GM23338 (cell line): ENCODE measurements at regions not wholly inside any gene's neighbourhood (a gene's known extent, or its start where the extent isn't known, plus 50 kb on each side); places are given as distances from the start of the nearest gene placed in this dataset.

ENCODE experiments used
- ATAC-seq: fragments of 200-7000 bp; cut with Tn5 transposase; 3 replicates; pipeline ENCODE4 v1.9.1; 2020
- DNase-seq: peaks from one replicate; pipeline ENCODE4 v3.0.0-alpha.2; 2015; ENCODE audit warnings: low spot score
- H2AFZ ChIP-seq: fragments of 200-600 bp; sonication (generic); 2 replicates; pipeline ENCODE4 v1.8.0; 2016; ENCODE audit warnings: antibody characterized with exemption, mild to moderate bottlenecking, moderate library complexity
- H3F3A ChIP-seq: fragments of 200-600 bp; sonication (generic); replicated peaks from 2 replicates; pipeline ENCODE4 v1.8.0; 2017; ENCODE audit warnings: antibody characterized with exemption, mixed run types, low read depth
- H3K27ac ChIP-seq: fragments of 200-600 bp; sonication (generic); 2 replicates; pipeline ENCODE4 v1.6.1; 2016; ENCODE audit warnings: low read depth
- H3K27me3 ChIP-seq: fragments of 200-600 bp; sonication (generic); 2 replicates; pipeline ENCODE4 v1.8.0; 2016; ENCODE audit warnings: mild to moderate bottlenecking, mixed run types, moderate library complexity; ENCODE audit not compliant: insufficient read depth
- H3K36me3 ChIP-seq: fragments of 200-600 bp; sonication (generic); 2 replicates; pipeline ENCODE4 v1.8.0; 2016; ENCODE audit warnings: mild to moderate bottlenecking; ENCODE audit not compliant: insufficient read depth
- H3K4me1 ChIP-seq: fragments of 200-600 bp; sonication (generic); 2 replicates; pipeline ENCODE4 v1.8.0; 2016; ENCODE audit warnings: mild to moderate bottlenecking, moderate library complexity; ENCODE audit not compliant: insufficient read depth
- H3K4me2 ChIP-seq: fragments of 200-600 bp; sonication (generic); 2 replicates; pipeline ENCODE4 v1.7.1; 2017; ENCODE audit warnings: mixed run types
- H3K4me3 ChIP-seq: fragments of 200-600 bp; sonication (generic); 2 replicates; pipeline ENCODE4 v1.6.1; 2016; ENCODE audit warnings: mixed run types
- H3K79me2 ChIP-seq: fragments of 200-600 bp; sonication (generic); replicated peaks from 2 replicates; pipeline ENCODE4 v1.8.0; 2017; ENCODE audit warnings: mild to moderate bottlenecking; ENCODE audit not compliant: insufficient read depth
- H3K9me2 ChIP-seq: fragments of 200-600 bp; sonication (generic); 2 replicates; pipeline ENCODE4 v1.8.0; 2017; ENCODE audit not compliant: insufficient read depth
- H4K20me1 ChIP-seq: fragments of 200-600 bp; sonication (generic); replicated peaks from 2 replicates; pipeline ENCODE4 v1.8.0; 2017; ENCODE audit warnings: mild to moderate bottlenecking; ENCODE audit not compliant: insufficient read depth
- H3K27ac Mint-ChIP-seq: 2 replicates; pipeline ENCODE4 v1.8.0; 2020; ENCODE audit warnings: inconsistent platforms, mild to moderate bottlenecking, moderate library complexity, mixed read lengths
- H3K27me3 Mint-ChIP-seq: 3 replicates; pipeline ENCODE4 v1.8.0; 2022; ENCODE audit warnings: low read depth, mild to moderate bottlenecking, moderate library complexity, mixed read lengths, inconsistent platforms; ENCODE audit not compliant: insufficient read depth, poor library complexity
- H3K36me3 Mint-ChIP-seq: 3 replicates; pipeline ENCODE4 v1.8.0; 2021; ENCODE audit warnings: low read depth, mild to moderate bottlenecking, inconsistent platforms, moderate library complexity, mixed read lengths
- H3K4me1 Mint-ChIP-seq: 3 replicates; pipeline ENCODE4 v1.8.0; 2020; ENCODE audit warnings: mild to moderate bottlenecking, inconsistent platforms, mixed read lengths
- H3K4me3 Mint-ChIP-seq: 3 replicates; pipeline ENCODE4 v1.8.0; 2021; ENCODE audit warnings: moderate library complexity, mild to moderate bottlenecking, inconsistent platforms, mixed read lengths
- H3K9me3 Mint-ChIP-seq: 3 replicates; pipeline ENCODE4 v1.8.0; 2020; ENCODE audit warnings: moderate library complexity, mild to moderate bottlenecking, inconsistent platforms, mixed read lengths
- CREB1 ChIP-seq: fragments of 250-450 bp; sonication (Bioruptor Pico); IDR thresholded peaks from 2 replicates; pipeline ENCODE4 v1.5.0; 2020; ENCODE audit warnings: low read depth, mild to moderate bottlenecking, moderate library complexity
- EZH2 ChIP-seq: fragments of 200-600 bp; sonication (generic); IDR thresholded peaks from one replicate; pipeline ENCODE4 v1.8.0; 2017; ENCODE audit warnings: antibody characterized with exemption, mild to moderate bottlenecking, low read depth; ENCODE audit not compliant: unreplicated experiment
- EZH2phosphoT487 ChIP-seq: fragments of 200-600 bp; sonication (generic); IDR thresholded peaks from one replicate; pipeline ENCODE4 v1.8.1; 2018; ENCODE audit warnings: antibody characterized with exemption; ENCODE audit not compliant: unreplicated experiment
- JUNB ChIP-seq: IDR thresholded peaks from one replicate; pipeline ENCODE4 v1.6.1; 2016; ENCODE audit warnings: antibody characterized with exemption; ENCODE audit not compliant: unreplicated experiment
- NANOG ChIP-seq: IDR thresholded peaks from 2 replicates; pipeline ENCODE4 v1.6.1; 2016; ENCODE audit warnings: antibody characterized with exemption, borderline replicate concordance
- POLR2AphosphoS5 ChIP-seq: IDR thresholded peaks from 2 replicates; pipeline ENCODE4 v1.6.1; 2016; ENCODE audit warnings: antibody characterized with exemption, low read depth
- STAT1 ChIP-seq: IDR thresholded peaks from one replicate; pipeline ENCODE4 v1.6.1; 2016; ENCODE audit warnings: antibody characterized with exemption; ENCODE audit not compliant: unreplicated experiment
- ZNF114 ChIP-seq: fragments of 250-450 bp; sonication (Bioruptor Pico); IDR thresholded peaks from 2 replicates; pipeline ENCODE4 v1.5.0; 2020; ENCODE audit warnings: mild to moderate bottlenecking, moderate library complexity
- ZNF331 ChIP-seq: fragments of 250-450 bp; sonication (Bioruptor Pico); IDR thresholded peaks from 2 replicates; pipeline ENCODE4 v1.5.0; 2020; ENCODE audit warnings: low read depth, mild to moderate bottlenecking, moderate library complexity
- TF ChIP-seq, protein P1 (sequence below): fragments of 250-450 bp; sonication (Bioruptor Pico); IDR thresholded peaks from 2 replicates; pipeline ENCODE4 v1.5.0; 2020; ENCODE audit warnings: mild to moderate bottlenecking, moderate library complexity
- TF ChIP-seq, protein P2 (sequence below): IDR thresholded peaks from 2 replicates; pipeline ENCODE4 v1.6.1; 2016; ENCODE audit warnings: antibody characterized with exemption
- TF ChIP-seq, protein P3 (sequence below): IDR thresholded peaks from one replicate; pipeline ENCODE4 v1.6.1; 2018; ENCODE audit warnings: antibody characterized with exemption; ENCODE audit not compliant: unreplicated experiment
- TF ChIP-seq, protein P4 (sequence below), 2 experiments: fragments of 200-600 bp in 1 of 2; sonication (generic) in 1 of 2; conservative IDR thresholded peaks; 2 replicates each; pipeline versions ENCODE4 v1.5.1 to v1.6.1; 2016 to 2017; ENCODE audit warnings: antibody characterized with exemption in 2 of 2, low read depth in 2 of 2, mild to moderate bottlenecking in 2 of 2, moderate library complexity in 1 of 2

DNA sequence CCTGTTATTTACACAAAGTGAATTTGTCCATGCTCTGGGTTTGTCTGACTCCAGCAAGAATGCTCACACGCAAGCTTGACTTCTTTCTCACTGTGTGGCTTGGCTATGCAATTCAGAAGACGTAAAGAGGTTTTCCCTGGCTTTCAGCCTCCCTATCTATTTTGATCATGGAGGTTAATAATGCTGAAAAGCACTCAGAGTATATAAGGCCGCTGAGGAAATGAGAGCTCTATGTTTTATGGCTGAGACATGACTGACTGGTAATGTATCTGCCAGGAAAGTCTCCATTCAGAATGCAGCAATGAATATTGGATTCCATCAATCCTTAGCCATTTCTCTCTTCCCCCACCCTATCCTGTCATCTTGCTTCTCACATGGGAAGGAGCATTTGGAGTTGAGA, 417.3 kb downstream of the DMAC1 start:
- no peak overlapping the region for H3K27ac ChIP-seq
- no peaks in the 10 kb centered on the region for H3F3A ChIP-seq
- no peak overlapping the region for H3K4me3 Mint-ChIP-seq
- no peaks in the 10 kb centered on the region for H3K9me3 Mint-ChIP-seq
- no peaks in the 10 kb centered on the region for H3K9me2 ChIP-seq
- no peaks in the 10 kb centered on the region for H3K27me3 ChIP-seq
- ATAC-seq (no peak), DNase-seq (no peak)
- H3K4me2 ChIP-seq: no peak overlapping the region
- no peaks in the 10 kb centered on the region for H3K4me1 ChIP-seq
- H3K4me3 ChIP-seq: no peak overlapping the region
- peak overlapping the region; percentile 32; the same call in 1 of the 2 replicates for H2AFZ ChIP-seq
- H3K79me2 ChIP-seq: no peaks in the 10 kb centered on the region
- H3K27me3 Mint-ChIP-seq: no peaks in the 10 kb centered on the region
- TF ChIP-seq EZH2phosphoT487 (no peak), POLR2AphosphoS5 (no peak), JUNB (no peak), NANOG (no peak), ZNF331 (no peak), STAT1 (no peak), ZNF114 (CRISPR knock-in tag) (no peak), CREB1 (CRISPR knock-in tag) (no peak), EZH2 (no peak)
- TF ChIP-seq, protein P1, sequence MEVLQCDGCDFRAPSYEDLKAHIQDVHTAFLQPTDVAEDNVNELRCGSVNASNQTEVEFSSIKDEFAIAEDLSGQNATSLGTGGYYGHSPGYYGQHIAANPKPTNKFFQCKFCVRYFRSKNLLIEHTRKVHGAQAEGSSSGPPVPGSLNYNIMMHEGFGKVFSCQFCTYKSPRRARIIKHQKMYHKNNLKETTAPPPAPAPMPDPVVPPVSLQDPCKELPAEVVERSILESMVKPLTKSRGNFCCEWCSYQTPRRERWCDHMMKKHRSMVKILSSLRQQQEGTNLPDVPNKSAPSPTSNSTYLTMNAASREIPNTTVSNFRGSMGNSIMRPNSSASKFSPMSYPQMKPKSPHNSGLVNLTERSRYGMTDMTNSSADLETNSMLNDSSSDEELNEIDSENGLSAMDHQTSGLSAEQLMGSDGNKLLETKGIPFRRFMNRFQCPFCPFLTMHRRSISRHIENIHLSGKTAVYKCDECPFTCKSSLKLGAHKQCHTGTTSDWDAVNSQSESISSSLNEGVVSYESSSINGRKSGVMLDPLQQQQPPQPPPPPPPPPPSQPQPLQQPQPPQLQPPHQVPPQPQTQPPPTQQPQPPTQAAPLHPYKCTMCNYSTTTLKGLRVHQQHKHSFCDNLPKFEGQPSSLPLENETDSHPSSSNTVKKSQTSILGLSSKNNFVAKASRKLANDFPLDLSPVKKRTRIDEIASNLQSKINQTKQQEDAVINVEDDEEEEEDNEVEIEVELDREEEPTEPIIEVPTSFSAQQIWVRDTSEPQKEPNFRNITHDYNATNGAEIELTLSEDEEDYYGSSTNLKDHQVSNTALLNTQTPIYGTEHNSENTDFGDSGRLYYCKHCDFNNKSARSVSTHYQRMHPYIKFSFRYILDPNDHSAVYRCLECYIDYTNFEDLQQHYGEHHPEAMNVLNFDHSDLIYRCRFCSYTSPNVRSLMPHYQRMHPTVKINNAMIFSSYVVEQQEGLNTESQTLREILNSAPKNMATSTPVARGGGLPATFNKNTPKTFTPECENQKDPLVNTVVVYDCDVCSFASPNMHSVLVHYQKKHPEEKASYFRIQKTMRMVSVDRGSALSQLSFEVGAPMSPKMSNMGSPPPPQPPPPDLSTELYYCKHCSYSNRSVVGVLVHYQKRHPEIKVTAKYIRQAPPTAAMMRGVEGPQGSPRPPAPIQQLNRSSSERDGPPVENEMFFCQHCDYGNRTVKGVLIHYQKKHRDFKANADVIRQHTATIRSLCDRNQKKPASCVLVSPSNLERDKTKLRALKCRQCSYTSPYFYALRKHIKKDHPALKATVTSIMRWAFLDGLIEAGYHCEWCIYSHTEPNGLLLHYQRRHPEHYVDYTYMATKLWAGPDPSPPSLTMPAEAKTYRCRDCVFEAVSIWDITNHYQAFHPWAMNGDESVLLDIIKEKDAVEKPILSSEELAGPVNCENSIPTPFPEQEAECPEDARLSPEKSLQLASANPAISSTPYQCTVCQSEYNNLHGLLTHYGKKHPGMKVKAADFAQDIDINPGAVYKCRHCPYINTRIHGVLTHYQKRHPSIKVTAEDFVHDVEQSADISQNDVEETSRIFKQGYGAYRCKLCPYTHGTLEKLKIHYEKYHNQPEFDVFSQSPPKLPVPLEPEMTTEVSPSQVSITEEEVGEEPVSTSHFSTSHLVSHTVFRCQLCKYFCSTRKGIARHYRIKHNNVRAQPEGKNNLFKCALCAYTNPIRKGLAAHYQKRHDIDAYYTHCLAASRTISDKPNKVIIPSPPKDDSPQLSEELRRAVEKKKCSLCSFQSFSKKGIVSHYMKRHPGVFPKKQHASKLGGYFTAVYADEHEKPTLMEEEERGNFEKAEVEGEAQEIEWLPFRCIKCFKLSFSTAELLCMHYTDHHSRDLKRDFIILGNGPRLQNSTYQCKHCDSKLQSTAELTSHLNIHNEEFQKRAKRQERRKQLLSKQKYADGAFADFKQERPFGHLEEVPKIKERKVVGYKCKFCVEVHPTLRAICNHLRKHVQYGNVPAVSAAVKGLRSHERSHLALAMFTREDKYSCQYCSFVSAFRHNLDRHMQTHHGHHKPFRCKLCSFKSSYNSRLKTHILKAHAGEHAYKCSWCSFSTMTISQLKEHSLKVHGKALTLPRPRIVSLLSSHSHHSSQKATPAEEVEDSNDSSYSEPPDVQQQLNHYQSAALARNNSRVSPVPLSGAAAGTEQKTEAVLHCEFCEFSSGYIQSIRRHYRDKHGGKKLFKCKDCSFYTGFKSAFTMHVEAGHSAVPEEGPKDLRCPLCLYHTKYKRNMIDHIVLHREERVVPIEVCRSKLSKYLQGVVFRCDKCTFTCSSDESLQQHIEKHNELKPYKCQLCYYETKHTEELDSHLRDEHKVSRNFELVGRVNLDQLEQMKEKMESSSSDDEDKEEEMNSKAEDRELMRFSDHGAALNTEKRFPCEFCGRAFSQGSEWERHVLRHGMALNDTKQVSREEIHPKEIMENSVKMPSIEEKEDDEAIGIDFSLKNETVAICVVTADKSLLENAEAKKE: no peak
- TF ChIP-seq, protein P2, sequence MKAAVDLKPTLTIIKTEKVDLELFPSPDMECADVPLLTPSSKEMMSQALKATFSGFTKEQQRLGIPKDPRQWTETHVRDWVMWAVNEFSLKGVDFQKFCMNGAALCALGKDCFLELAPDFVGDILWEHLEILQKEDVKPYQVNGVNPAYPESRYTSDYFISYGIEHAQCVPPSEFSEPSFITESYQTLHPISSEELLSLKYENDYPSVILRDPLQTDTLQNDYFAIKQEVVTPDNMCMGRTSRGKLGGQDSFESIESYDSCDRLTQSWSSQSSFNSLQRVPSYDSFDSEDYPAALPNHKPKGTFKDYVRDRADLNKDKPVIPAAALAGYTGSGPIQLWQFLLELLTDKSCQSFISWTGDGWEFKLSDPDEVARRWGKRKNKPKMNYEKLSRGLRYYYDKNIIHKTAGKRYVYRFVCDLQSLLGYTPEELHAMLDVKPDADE: no peak
- TF ChIP-seq, protein P3, sequence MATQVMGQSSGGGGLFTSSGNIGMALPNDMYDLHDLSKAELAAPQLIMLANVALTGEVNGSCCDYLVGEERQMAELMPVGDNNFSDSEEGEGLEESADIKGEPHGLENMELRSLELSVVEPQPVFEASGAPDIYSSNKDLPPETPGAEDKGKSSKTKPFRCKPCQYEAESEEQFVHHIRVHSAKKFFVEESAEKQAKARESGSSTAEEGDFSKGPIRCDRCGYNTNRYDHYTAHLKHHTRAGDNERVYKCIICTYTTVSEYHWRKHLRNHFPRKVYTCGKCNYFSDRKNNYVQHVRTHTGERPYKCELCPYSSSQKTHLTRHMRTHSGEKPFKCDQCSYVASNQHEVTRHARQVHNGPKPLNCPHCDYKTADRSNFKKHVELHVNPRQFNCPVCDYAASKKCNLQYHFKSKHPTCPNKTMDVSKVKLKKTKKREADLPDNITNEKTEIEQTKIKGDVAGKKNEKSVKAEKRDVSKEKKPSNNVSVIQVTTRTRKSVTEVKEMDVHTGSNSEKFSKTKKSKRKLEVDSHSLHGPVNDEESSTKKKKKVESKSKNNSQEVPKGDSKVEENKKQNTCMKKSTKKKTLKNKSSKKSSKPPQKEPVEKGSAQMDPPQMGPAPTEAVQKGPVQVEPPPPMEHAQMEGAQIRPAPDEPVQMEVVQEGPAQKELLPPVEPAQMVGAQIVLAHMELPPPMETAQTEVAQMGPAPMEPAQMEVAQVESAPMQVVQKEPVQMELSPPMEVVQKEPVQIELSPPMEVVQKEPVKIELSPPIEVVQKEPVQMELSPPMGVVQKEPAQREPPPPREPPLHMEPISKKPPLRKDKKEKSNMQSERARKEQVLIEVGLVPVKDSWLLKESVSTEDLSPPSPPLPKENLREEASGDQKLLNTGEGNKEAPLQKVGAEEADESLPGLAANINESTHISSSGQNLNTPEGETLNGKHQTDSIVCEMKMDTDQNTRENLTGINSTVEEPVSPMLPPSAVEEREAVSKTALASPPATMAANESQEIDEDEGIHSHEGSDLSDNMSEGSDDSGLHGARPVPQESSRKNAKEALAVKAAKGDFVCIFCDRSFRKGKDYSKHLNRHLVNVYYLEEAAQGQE: no peak
- TF ChIP-seq, protein P4, sequence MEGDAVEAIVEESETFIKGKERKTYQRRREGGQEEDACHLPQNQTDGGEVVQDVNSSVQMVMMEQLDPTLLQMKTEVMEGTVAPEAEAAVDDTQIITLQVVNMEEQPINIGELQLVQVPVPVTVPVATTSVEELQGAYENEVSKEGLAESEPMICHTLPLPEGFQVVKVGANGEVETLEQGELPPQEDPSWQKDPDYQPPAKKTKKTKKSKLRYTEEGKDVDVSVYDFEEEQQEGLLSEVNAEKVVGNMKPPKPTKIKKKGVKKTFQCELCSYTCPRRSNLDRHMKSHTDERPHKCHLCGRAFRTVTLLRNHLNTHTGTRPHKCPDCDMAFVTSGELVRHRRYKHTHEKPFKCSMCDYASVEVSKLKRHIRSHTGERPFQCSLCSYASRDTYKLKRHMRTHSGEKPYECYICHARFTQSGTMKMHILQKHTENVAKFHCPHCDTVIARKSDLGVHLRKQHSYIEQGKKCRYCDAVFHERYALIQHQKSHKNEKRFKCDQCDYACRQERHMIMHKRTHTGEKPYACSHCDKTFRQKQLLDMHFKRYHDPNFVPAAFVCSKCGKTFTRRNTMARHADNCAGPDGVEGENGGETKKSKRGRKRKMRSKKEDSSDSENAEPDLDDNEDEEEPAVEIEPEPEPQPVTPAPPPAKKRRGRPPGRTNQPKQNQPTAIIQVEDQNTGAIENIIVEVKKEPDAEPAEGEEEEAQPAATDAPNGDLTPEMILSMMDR (conservative IDR thresholded peaks at IDR 0.05; ENCODE audit: low read depth in 2 of 2): no peak
- no peak overlapping the region for H3K27ac Mint-ChIP-seq
- no peaks in the 10 kb centered on the region for H4K20me1 ChIP-seq
- no peaks in the 10 kb centered on the region for H3K36me3 Mint-ChIP-seq
- H3K4me1 Mint-ChIP-seq: no peaks in the 10 kb centered on the region
- H3K36me3 ChIP-seq: no peaks in the 10 kb centered on the region
